HFF-Myc (cell line): ENCODE measurements at regions not wholly inside any gene's neighbourhood (a gene's known extent, or its start where the extent isn't known, plus 50 kb on each side); places are given as distances from the start of the nearest gene placed in this dataset.

Source experiments
- DNase-seq: peaks from one replicate; pipeline ENCODE4 v3.0.0-alpha.2; 2011; ENCODE audit warnings: low read depth; ENCODE audit errors: extremely low read depth
- H3K4me3 ChIP-seq: replicated peaks from 2 replicates; pipeline ENCODE4 v1.5.1; 2011; ENCODE audit warnings: low read depth, mild to moderate bottlenecking, control low read depth, low read length
- CTCF ChIP-seq: IDR thresholded peaks from 2 replicates; pipeline ENCODE4 v1.5.1; 2012; ENCODE audit warnings: mild to moderate bottlenecking, low read depth, low read length, control low read depth; ENCODE audit errors: missing control alignments

- H3K4me3 ChIP-seq, result no peak overlapping the region
- no peak for DNase-seq
- no peak for TF ChIP-seq CTCF
Observed at GRCh38 chr2:2702385-2702784, 371.3 kb upstream of the MYT1L start.

- H3K4me3 ChIP-seq, result no peak overlapping the region
- TF ChIP-seq CTCF, result no peak
- DNase-seq, result no peak
Observed at GRCh38 chr2:2701813-2702212, 370.7 kb upstream of the MYT1L start.

- no peak overlapping the region for H3K4me3 ChIP-seq
- no peak for TF ChIP-seq CTCF
- DNase-seq, result no peak
Observed at GRCh38 chr2:2701176-2701781, 370.2 kb upstream of the MYT1L start.

- no peak for DNase-seq
- TF ChIP-seq CTCF, result no peak
- H3K4me3 ChIP-seq, result no peak overlapping the region
Observed at GRCh38 chr2:2699121-2699505, 368.0 kb upstream of the MYT1L start.

- no peak for DNase-seq
- no peak overlapping the region for H3K4me3 ChIP-seq
- TF ChIP-seq CTCF, result no peak
Observed at GRCh38 chr2:2698182-2699120, 367.4 kb upstream of the MYT1L start.

GRCh38 chr2:2696733-2697455 lies 365.8 kb upstream of the MYT1L start:
- no peak for DNase-seq
- TF ChIP-seq CTCF, result no peak

More at GRCh38 chr2:2696733-2697455, 365.8 kb upstream of the MYT1L start:
- H3K4me3 ChIP-seq, result no peak overlapping the region
